HepG2 (cell line): ENCODE measurements at regions not wholly inside any gene's neighbourhood (a gene's known extent, or its start where the extent isn't known, plus 50 kb on each side); places are given as distances from the start of the nearest gene placed in this dataset.

Experiments used
- ATAC-seq: fragments of 200-7000 bp; cut with Tn5 transposase; 3 replicates; pipeline ENCODE4 v1.9.1; 2020; ENCODE audit warnings: mild to moderate bottlenecking, moderate library complexity
- BruUV-seq: library from RNA; stranded (reverse); fragments of 400-500 nt; replicated peaks from 2 replicates; lab custom pipeline; 2021; lab: Mats Ljungman, UMichigan
- CTCF ChIA-PET: fragments of 300-600 bp; formaldehyde crosslinking; extraction: SDS; loops from one replicate; lab custom pipeline; 2021; ENCODE audit warnings: low total read pairs, inconsistent platforms, low intra/inter-chr PET ratio; lab: Yijun Ruan, JAX
- POLR2A ChIA-PET: fragments of 350-600 bp; sonication (Branson Sonifier 250); formaldehyde crosslinking; loops from one replicate; lab custom pipeline; 2020; ENCODE audit warnings: antibody characterized with exemption, inconsistent platforms; lab: Yijun Ruan, JAX
- DNase-seq: peaks from one replicate; pipeline ENCODE4 v3.0.0-alpha.2; 2015; ENCODE audit warnings: low spot score
- FAIRE-seq: peaks from 3 replicates; lab custom pipeline; 2011; peaks lifted over from hg19 to GRCh38; lab: Jason Lieb, UNC
- H2AFZ ChIP-seq: one replicate; pipeline ENCODE4 v1.6.1; 2011; ENCODE audit warnings: low read length, inconsistent platforms
- H3K27ac ChIP-seq: fragments of 300-600 bp; 3 replicates; pipeline ENCODE4 v1.8.0; 2011; ENCODE audit warnings: mixed run types, mild to moderate bottlenecking, mixed read lengths, low read length, inconsistent platforms; ENCODE audit not compliant: insufficient read depth; ENCODE audit errors: extremely low read length
- H3K27me3 ChIP-seq, 2 experiments: fragments of 200-600 bp in 1 of 2; 2 replicates in 1 of 2; 3 replicates in 1 of 2; pipeline versions ENCODE4 v1.6.0 to v1.8.0; 2011; ENCODE audit warnings: low read length in 2 of 2, mild to moderate bottlenecking in 2 of 2, moderate library complexity in 2 of 2, inconsistent platforms in 1 of 2; ENCODE audit not compliant: insufficient read depth in 2 of 2, control insufficient read depth in 1 of 2
- H3K36me3 ChIP-seq, 2 experiments: fragments of 200-600 bp in 1 of 2; replicated peaks in 1 of 2; 2 replicates in 1 of 2; 3 replicates in 1 of 2; pipeline versions ENCODE4 v1.5.1 to v1.8.0; 2011; ENCODE audit warnings: low read length in 2 of 2, inconsistent platforms in 1 of 2; ENCODE audit not compliant: insufficient read depth in 2 of 2, control insufficient read depth in 1 of 2
- H3K4me1 ChIP-seq: 2 replicates; pipeline ENCODE4 v1.5.1; 2012; ENCODE audit warnings: low read length, inconsistent platforms; ENCODE audit not compliant: insufficient read depth
- H3K4me2 ChIP-seq: 2 replicates; pipeline ENCODE4 v1.6.0; 2011; ENCODE audit warnings: low read depth, low read length, inconsistent platforms
- H3K4me3 ChIP-seq, 3 experiments: fragments of 200-600 bp in 1 of 3; sonication (generic), shearing (Covaris generic) in 1 of 3; replicated peaks in 1 of 3; 2 replicates each; pipeline ENCODE4 v1.5.1; 2011 to 2016; ENCODE audit warnings: low read length in 3 of 3, inconsistent platforms in 2 of 3, low read depth in 2 of 3, mild to moderate bottlenecking in 2 of 3, control low read depth in 1 of 3, mixed read lengths in 1 of 3; ENCODE audit not compliant: insufficient read depth in 1 of 3
- H3K79me2 ChIP-seq: one replicate; pipeline ENCODE4 v1.6.1; 2011; ENCODE audit warnings: low read length, inconsistent platforms; ENCODE audit not compliant: insufficient read depth
- H3K9ac ChIP-seq: 2 replicates; pipeline ENCODE4 v1.6.0; 2011; ENCODE audit warnings: mild to moderate bottlenecking, low read depth, low read length, inconsistent platforms; ENCODE audit not compliant: insufficient read depth
- H3K9me3 ChIP-seq: 2 replicates; pipeline ENCODE4 v1.5.1; 2012; ENCODE audit warnings: mild to moderate bottlenecking, low read length
- H4K20me1 ChIP-seq: 2 replicates; pipeline ENCODE4 v1.6.0; 2011; ENCODE audit warnings: inconsistent platforms, mild to moderate bottlenecking, low read length, moderate library complexity; ENCODE audit not compliant: insufficient read depth
- CBFB ChIP-seq: sonication (generic); formaldehyde crosslinking; IDR thresholded peaks from 2 replicates; pipeline ENCODE4 v1.4.0; 2020; ENCODE audit warnings: missing genetic modification reagents
- CTCF ChIP-seq: sonication (generic); formaldehyde crosslinking; IDR thresholded peaks from 2 replicates; pipeline ENCODE4 v1.5.0; 2020; ENCODE audit warnings: mild to moderate bottlenecking, missing genetic modification reagents, moderate library complexity
- FUBP1 ChIP-seq: sonication (generic); formaldehyde crosslinking; IDR thresholded peaks from 2 replicates; pipeline ENCODE4 v1.5.1; 2020; ENCODE audit warnings: missing genetic modification reagents, mild to moderate bottlenecking, borderline replicate concordance
- HDAC1 ChIP-seq: sonication (generic); formaldehyde crosslinking; IDR thresholded peaks from 2 replicates; pipeline ENCODE4 v1.5.1; 2020; ENCODE audit warnings: mild to moderate bottlenecking, missing genetic modification reagents
- MLXIP ChIP-seq: sonication (generic); formaldehyde crosslinking; IDR thresholded peaks from 2 replicates; pipeline ENCODE4 v1.9.0; 2021; ENCODE audit warnings: missing genetic modification reagents, borderline replicate concordance
- NAIF1 ChIP-seq: sonication (generic); formaldehyde crosslinking; IDR thresholded peaks from 2 replicates; pipeline ENCODE4 v1.5.0; 2020; ENCODE audit warnings: mild to moderate bottlenecking, missing genetic modification reagents, borderline replicate concordance
- PBX2 ChIP-seq: IDR thresholded peaks from 2 replicates; pipeline ENCODE4 v1.6.1; 2016; ENCODE audit warnings: control low read depth
- PITX1 ChIP-seq: sonication (generic); formaldehyde crosslinking; IDR thresholded peaks from 2 replicates; pipeline ENCODE4 v1.5.1; 2020; ENCODE audit warnings: mild to moderate bottlenecking, missing genetic modification reagents
- SAFB2 ChIP-seq: sonication (generic); formaldehyde crosslinking; IDR thresholded peaks from 2 replicates; pipeline ENCODE4 v1.5.1; 2020; ENCODE audit warnings: missing genetic modification reagents, low read depth, mild to moderate bottlenecking, borderline replicate concordance
- SETDB1 ChIP-seq: sonication (generic); formaldehyde crosslinking; IDR thresholded peaks from 2 replicates; pipeline ENCODE4 v1.5.1; 2020; ENCODE audit warnings: missing genetic modification reagents, mild to moderate bottlenecking, borderline replicate concordance
- TERF1 ChIP-seq: sonication (generic); formaldehyde crosslinking; IDR thresholded peaks from 2 replicates; pipeline ENCODE4 v1.8.0; 2022; ENCODE audit warnings: mild to moderate bottlenecking, missing genetic modification reagents, moderate library complexity
- ZNF235 ChIP-seq: sonication (generic); formaldehyde crosslinking; IDR thresholded peaks from 2 replicates; pipeline ENCODE4 v1.8.1; 2023; ENCODE audit warnings: mild to moderate bottlenecking, missing genetic modification reagents, borderline replicate concordance
- ZNF263 ChIP-seq: sonication (generic); formaldehyde crosslinking; IDR thresholded peaks from 2 replicates; pipeline ENCODE4 v1.4.0; 2020; ENCODE audit warnings: missing genetic modification reagents
- ZNF331 ChIP-seq: sonication (generic); formaldehyde crosslinking; IDR thresholded peaks from 2 replicates; pipeline ENCODE4 v1.4.0; 2020; ENCODE audit warnings: missing genetic modification reagents
- in situ Hi-C: cut with HindIII; loops from 2 replicates; pipeline ENCODE4 v1.10.0; 2017; ENCODE audit warnings: low pct_unique_long_range_greater_than_20kb; ENCODE audit not compliant: extremely low pct_ligation_motif_present
- intact Hi-C: fragments of 100-400 bp; cut with micrococcal nuclease; formaldehyde crosslinking; loops from one replicate; pipeline ENCODE4 v1.10.0; 2022; ENCODE audit not compliant: unreplicated experiment

GRCh38 chr2:17051538-17051937 lies 385.9 kb upstream of the CYRIA start:
- ChIA-PET POLR2A (no interaction called here), CTCF (no interaction called here)
- H4K20me1 ChIP-seq, result no peaks in the 10 kb centered on the region
- no peak for TF ChIP-seq ZNF235 (CRISPR knock-in tag)
- no peak for TF ChIP-seq PBX2 (CRISPR knock-in tag)
- TF ChIP-seq TERF1, result no peak
- TF ChIP-seq CTCF (CRISPR knock-in tag), result no peak
- no peak for TF ChIP-seq CBFB
- no peak for TF ChIP-seq NAIF1 (CRISPR knock-in tag)
- TF ChIP-seq ZNF331 (CRISPR knock-in tag), result no peak
- no peak for TF ChIP-seq SETDB1 (CRISPR knock-in tag)
- TF ChIP-seq HDAC1, result no peak
- TF ChIP-seq PITX1, result no peak
- TF ChIP-seq MLXIP, result no peak
- no peak for TF ChIP-seq ZNF263
- TF ChIP-seq SAFB2, result no peak
- TF ChIP-seq FUBP1 (CRISPR knock-in tag), result no peak
- no peaks in the 10 kb centered on the region for H3K36me3 ChIP-seq
- H3K4me2 ChIP-seq, result no peak overlapping the region
- intact Hi-C loops, result no loop called here
- no peaks in the 10 kb centered on the region for H3K4me1 ChIP-seq
- no peak for FAIRE-seq
- no peak overlapping the region for H2AFZ ChIP-seq
- DNase-seq, result no peak
- no TSS peak for BruUV-seq
- H3K79me2 ChIP-seq, result no peaks in the 10 kb centered on the region
- no peak for ATAC-seq
- H3K27ac ChIP-seq, result no peak overlapping the region
- no peaks in the 10 kb centered on the region for H3K27me3 ChIP-seq
- in situ Hi-C loops, result no loop called here
- H3K9ac ChIP-seq, result no peak overlapping the region
- H3K9me3 ChIP-seq, result no peaks in the 10 kb centered on the region
- no peak overlapping the region for H3K4me3 ChIP-seq
